ENCODE measurements at regions not wholly inside any gene's neighbourhood (a gene's known extent, or its start where the extent isn't known, plus 50 kb on each side); places are given as distances from the start of the nearest gene placed in this dataset.

GRCh38 chr17:13978478-13978877 is 90.8 kb upstream of the COX10 start:
- no peak for TF ChIP-seq POLR2AphosphoS5 (IDR thresholded peaks at IDR 0.05; ENCODE audit: low read depth, low read length)
- TF ChIP-seq POLR2A (IDR thresholded peaks at IDR 0.05; ENCODE audit: low read depth, low read length), result no peak
